HTR-8/SVneo (cell line): ENCODE measurements at regions not wholly inside any gene's neighbourhood (a gene's known extent, or its start where the extent isn't known, plus 50 kb on each side); places are given as distances from the start of the nearest gene placed in this dataset.
"Not testable (repeated sequence)": the region's sequence is repeated elsewhere in the genome, so short reads cannot be mapped to it uniquely, and the experiment has no call there.

Source experiments
- DNase-seq: peaks from one replicate; pipeline ENCODE4 v3.0.0; 2011; ENCODE audit warnings: low spot score, mixed read lengths; ENCODE audit not compliant: insufficient read length
- FAIRE-seq: peaks from 2 replicates; lab custom pipeline; 2011; peaks lifted over from hg19 to GRCh38; lab: Jason Lieb, UNC

DNA sequence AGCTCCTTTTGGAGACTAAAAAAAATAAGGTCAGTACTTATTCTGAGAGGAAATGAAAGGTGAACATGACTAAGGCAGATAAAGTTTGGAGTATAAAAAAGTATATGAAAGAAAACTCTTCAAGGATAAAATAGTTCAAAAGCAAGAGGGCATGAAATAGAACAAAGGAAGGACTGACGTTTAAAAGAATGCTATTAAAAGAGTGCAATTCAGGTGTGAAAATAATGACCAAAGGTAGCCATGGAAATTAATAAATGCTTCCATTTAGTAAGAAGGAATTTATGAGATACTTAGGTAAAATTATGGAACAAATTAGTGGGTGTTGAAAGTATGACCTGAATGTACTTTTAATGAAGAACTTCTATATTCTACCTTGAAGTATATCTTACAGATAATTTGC lies 128.2 kb upstream of the WDFY3 start:
- DNase-seq: no peak
- no peak for FAIRE-seq

- DNase-seq (no peak), FAIRE-seq (no peak)
Observed at GRCh38 chr4:85102606-85103005, 136.1 kb upstream of the WDFY3 start.

GRCh38 chr4:85106166-85106565 lies 139.7 kb upstream of the WDFY3 start:
- FAIRE-seq (no peak), DNase-seq (no peak)

DNA sequence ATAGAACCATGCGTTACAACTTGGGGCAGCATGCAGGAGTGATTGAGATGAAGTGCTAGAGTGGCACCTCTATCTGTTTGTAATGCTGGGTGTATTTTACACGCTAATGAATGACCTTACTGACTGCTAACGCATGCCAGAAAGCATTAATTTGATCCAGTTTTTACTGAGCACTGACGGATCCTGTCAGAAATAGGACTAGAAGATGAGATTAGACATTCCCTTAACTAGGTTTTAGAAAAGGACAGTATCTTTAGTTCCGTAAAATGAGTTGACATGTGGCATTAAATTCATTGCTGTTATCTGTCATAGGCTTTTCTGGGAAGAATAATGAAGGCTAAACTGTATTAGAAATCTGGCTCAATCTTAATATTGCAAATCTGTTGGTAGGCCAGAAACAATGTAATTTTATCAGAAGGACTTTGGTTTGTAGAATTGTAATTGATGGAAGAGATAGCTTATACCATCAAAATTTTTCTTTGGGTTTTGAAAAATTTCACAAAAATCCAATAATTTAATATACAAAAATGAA lies 140.4 kb upstream of the WDFY3 start:
- DNase-seq (no peak), FAIRE-seq (no peak)

DNA sequence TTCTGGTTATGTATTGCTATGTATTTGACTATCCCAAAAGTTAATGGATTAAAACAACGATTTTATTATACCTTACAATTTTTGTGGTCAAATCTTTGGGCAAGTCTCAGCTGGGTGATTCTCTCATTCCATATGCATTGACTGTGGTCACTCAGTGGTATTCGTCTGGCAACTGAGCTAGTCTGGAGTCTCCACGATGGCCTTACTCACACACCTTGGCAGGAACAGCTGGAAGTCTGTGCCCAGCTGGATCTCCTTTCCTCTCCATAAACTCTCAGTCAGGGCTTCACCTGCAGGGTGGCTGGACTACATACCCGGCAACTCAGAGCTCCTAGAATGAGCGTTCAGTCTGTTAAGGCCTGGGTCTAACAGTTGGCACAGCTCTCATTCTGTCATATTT lies 141.1 kb upstream of the WDFY3 start:
- DNase-seq: no peak
- FAIRE-seq: no peak

DNA sequence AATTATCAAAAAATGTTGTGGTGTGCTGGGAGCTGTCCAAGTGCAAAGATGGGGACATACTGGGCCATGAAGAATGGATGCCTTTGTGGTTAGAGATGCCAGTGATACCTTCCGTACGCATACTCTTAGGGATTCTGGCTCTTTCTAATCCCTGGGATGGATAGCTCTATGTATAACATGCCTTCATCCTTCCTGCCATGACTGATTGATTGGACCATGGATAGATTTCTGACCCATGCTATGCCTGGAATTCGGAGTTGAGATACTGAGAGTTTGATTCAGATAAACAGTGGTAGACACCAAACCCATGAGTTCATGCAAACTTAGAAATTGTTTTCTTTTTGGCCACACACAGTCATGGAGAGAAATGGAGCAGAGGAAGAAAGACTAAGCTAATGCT lies 147.2 kb upstream of the WDFY3 start:
- no peak for FAIRE-seq

DNA sequence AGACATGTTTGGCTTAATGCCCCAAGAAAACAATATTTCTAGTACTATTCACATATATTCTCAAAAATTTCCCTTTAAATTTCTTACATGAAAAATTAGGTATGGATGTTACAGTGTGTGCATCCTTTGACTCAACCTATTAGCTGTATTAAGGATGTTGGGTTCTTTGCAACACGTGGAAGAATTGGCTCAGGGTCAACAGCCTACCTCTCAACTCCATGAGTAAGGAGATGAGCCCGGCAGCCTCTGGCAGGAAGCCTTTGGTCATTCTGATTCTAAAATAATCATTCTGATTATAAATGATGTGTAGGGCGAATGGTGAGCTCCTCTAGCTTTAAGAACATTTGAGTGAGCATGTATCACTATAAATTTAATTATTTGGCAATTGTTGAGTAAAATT lies 148.0 kb upstream of the WDFY3 start:
- FAIRE-seq (no peak), DNase-seq (no peak)

More for the DNA sequence above, 147.2 kb upstream of the WDFY3 start:
- no peak for DNase-seq

DNA sequence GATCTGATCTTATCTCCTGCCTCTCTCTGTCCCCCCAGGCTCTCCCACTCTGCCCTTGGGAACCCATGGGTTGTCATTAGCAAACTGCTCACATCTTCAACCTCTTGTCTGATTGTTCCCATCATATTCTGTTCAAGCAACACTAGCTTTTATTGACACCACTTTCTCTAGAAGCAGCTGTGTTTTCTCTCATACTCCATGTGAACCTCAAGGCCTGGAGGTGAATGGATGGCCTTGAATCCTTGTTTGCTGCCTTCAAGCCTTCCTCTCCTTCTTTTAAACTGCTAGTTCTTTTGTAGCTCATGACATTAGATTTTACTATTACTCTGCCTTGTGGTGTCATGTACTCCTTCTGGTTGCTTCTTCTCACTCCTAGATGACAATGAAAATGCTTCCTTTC lies 149.5 kb upstream of the WDFY3 start:
- DNase-seq (no peak), FAIRE-seq (no peak)

GRCh38 chr4:85125688-85126087 lies 159.2 kb upstream of the WDFY3 start:
- DNase-seq (no peak), FAIRE-seq (no peak)

- no peak for DNase-seq
- FAIRE-seq: no peak
Observed at GRCh38 chr4:85126991-85127591, 160.6 kb upstream of the WDFY3 start.

- FAIRE-seq (no peak), DNase-seq (peak; percentile 7)
Observed at GRCh38 chr4:85127653-85128052, 161.2 kb upstream of the WDFY3 start.

DNA sequence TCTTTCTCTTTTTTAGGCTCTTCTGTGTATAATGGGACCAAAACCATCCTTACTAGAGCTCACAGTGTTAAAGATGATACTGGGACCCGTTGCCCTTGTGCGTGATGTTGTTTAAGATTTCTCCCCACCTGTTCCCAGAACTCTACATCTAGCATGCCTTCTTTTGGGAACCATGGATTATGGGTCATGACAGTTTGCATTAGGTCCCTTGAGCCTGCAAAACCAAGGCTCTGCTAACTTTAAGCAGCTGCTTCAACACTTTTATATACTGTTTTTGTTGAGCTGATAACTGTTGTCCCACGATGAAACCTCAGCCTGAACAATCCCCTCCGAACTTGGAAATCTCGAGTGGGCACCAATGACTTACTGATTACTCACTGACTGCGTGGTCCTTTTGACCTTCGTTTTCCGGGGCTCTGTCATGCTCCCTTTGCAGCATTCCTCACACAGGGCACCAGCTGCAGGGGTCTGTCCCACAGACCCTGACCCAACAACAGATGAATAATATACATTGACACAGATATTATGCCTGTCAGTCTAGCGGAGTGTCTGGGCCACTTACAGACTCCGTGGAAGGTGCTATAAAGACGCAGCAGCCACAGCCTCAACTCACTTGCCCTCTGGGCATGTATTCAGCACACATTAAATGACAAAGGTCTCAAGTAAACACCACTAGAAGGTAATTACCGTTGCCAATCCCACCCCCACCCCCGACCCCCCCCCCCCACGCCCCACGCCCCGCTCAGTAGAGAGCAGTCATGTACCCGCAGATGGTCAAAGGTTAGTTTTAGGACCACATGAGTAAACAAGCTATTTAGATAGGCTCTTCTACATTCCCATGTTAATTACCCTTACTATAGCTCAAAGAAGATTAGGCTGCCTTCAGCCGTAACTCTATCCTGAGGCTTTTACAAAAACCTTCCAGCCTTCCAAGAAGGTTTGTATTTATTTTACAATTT lies 162.0 kb upstream of the WDFY3 start:
- FAIRE-seq: no peak
- DNase-seq: no peak

DNA sequence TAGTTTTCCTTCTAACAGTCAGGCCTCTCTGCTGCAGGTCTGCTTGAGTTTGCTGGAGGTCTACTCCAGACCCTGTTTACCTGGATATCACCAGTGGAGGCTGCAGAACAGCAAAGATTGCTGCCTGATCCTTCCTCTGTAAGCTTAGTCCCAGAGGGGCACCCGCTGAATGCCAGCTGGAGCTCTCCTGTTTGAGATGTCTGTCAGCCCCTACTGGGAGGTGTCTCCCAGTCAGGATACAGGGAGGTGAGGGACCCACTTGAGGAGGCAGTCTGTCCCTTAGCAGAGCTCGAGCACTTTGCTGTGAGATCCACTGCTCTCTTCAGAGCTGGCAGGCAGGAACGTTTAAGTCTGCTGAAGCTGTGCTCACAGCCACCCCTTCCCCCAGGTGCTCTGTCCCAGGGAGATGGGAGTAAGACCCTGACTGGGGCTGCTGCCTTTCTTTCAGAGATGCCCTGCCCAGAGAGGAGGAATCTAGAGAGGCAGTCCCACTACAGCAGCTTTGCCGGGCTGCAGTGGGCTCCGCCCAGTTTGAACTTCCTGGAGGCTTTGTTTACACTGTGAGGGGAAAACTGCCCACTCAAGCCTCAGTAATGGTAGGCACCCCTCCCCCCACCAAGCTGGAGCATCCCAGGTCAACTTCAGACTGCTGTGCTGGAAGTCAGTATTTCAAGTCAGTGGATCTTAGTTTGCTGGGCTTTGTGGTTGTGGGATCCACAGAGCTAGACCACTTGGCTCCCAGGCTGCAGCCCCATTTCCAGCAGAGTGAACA lies 163.1 kb upstream of the WDFY3 start:
- DNase-seq, FAIRE-seq: not testable (repeated sequence)

DNA sequence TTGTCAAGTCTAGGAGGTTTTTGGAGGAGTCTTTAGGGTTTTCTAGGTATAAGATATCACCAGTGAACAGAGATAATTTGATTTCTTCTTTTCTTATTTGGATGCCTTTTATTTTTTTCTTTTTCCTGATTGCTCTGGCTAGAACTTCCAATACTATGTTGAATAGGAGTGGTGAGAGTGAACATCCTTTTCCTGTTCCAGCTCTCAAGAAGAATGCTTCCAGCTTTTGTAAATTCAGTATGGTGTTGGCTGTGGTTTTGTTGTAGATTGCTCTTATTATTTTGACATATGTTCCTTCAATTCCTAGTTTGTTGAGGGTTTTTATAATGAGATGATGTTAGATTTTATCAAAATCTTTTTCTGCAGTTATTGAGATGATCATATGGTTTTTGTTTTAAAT lies 165.6 kb upstream of the WDFY3 start:
- DNase-seq (no peak), FAIRE-seq (no peak)

DNA sequence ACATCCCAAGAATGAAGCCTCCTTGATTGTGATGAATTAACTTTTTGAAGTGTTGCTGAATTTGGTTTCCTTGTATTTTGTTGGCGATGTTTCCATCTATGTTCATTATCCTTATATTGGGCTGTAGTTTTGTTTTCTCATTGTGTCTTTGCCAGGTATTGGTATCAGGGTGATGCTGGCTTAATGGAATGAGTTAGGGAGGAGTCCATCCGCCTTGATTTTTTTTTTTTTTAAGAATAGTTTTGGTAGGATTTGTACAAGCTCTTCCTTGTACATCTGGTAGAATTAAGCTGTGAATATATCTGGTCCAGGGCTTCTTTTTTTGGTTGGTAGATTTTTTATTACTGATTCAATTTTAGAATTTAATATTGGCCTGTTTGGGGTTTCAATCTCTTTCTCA lies 166.1 kb upstream of the WDFY3 start:
- FAIRE-seq (no peak), DNase-seq (no peak)

DNA sequence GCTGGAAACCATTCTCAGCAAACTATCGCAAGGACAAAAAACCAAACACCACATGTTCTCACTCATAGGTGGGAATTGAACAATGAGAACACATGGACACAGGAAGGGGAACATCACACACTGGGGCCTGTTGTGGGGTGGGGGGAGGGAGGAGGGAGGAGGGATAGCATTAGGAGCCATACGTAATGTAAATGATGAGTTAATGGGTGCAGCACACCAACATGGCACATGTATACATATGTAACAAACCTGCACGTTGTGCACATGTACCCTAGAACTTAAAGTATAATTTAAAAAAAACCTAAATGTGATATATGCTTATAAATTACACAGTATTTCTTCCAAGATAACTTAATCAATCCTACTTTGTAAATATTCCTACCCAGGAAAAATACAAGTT lies 173.3 kb upstream of the WDFY3 start:
- not testable (repeated sequence) for DNase-seq, FAIRE-seq

DNA sequence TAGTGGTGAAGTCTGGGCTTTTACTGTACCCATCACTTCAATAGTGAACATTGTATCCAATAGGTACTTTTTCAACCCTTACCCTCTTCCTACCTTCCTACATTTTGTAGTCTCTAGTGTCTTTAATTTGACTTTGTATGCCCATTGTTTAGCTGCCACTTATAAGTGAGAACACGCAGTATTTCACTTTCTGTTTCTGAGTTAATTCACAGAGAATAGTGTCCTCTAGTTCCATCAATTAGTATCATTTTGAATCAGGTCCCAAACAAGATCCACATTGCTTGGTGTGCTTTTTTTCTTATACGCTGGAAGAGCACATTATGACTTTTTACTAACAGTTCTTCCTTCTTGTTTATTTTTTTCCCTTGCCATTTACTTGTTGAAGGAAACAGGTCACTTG lies 176.0 kb upstream of the WDFY3 start:
- DNase-seq: no peak
- no peak for FAIRE-seq

- FAIRE-seq (no peak), DNase-seq (peak; percentile 26)
Observed at GRCh38 chr4:85147481-85148076, 181.1 kb upstream of the WDFY3 start.

DNA sequence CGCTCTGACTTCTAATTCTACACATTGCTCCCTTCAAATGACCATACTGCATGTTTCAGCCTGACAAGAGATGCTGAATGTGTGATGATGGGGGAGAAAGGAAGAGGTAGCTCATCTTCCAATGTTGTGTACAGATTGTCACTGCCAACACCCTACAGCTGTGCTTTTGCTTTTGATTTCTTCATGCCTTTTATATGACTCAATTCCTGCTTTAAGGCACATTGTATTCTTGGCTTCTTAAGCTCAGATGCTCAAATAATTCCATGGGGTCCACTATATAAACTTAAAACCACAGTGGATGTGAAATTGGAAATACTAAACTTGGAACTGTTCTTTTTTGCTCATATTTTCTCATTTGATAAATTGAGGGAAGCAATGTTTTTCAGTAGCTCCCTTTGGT lies 183.2 kb upstream of the WDFY3 start:
- FAIRE-seq (no peak), DNase-seq (no peak)

GRCh38 chr4:85151371-85151770 lies 184.9 kb upstream of the WDFY3 start:
- DNase-seq (no peak), FAIRE-seq (no peak)
